SK-N-SH (cell line): ENCODE measurements at regions not wholly inside any gene's neighbourhood (a gene's known extent, or its start where the extent isn't known, plus 50 kb on each side); places are given as distances from the start of the nearest gene placed in this dataset.

Experiments used
- ELF1 ChIP-seq: IDR thresholded peaks from 2 replicates; pipeline ENCODE4 v1.4.0; 2012
- EP300 ChIP-seq, 2 experiments: IDR thresholded peaks; 2 replicates each; pipeline versions ENCODE4 v1.4.0 to v1.6.1; 2012; ENCODE audit warnings: borderline replicate concordance in 1 of 2, low read depth in 1 of 2, low read length in 1 of 2
- EZH2phosphoT487 ChIP-seq: fragments of 200-600 bp; sonication (generic); IDR thresholded peaks from 2 replicates; pipeline ENCODE4 v1.6.1; 2017; ENCODE audit warnings: low read depth, mixed run types, mild to moderate bottlenecking, antibody characterized with exemption, moderate library complexity, borderline replicate concordance
- GATA2 ChIP-seq: sonication (generic); formaldehyde crosslinking; IDR thresholded peaks from 2 replicates; pipeline ENCODE4 v1.5.0; 2020; ENCODE audit warnings: mild to moderate bottlenecking, missing genetic modification reagents
- POLR2AphosphoS5 ChIP-seq: IDR thresholded peaks from 2 replicates; pipeline ENCODE4 v1.6.1; 2012; ENCODE audit warnings: low read depth, low read length
- RAD21 ChIP-seq: IDR thresholded peaks from 2 replicates; pipeline ENCODE4 v1.6.1; 2012; ENCODE audit warnings: mild to moderate bottlenecking, low read length
- RFX5 ChIP-seq: IDR thresholded peaks from 2 replicates; pipeline ENCODE4 v1.6.1; 2012; ENCODE audit warnings: mild to moderate bottlenecking, improper control_type of control experiment, low read length
- TAF1 ChIP-seq: IDR thresholded peaks from 2 replicates; pipeline ENCODE4 v1.6.1; 2012; ENCODE audit warnings: low read depth, mild to moderate bottlenecking, low read length, moderate library complexity, borderline replicate concordance
- TF ChIP-seq, protein P1 (sequence below): fragments of 200-600 bp; sonication (generic); IDR thresholded peaks from 2 replicates; pipeline ENCODE4 v1.6.1; 2017; ENCODE audit warnings: antibody characterized with exemption, mild to moderate bottlenecking, moderate library complexity
- TF ChIP-seq, protein P2 (sequence below): fragments of 150-350 bp; IDR thresholded peaks from 2 replicates; pipeline ENCODE4 v1.6.1; 2017; ENCODE audit warnings: antibody characterized with exemption, low read length, low read depth, borderline replicate concordance
- TF ChIP-seq, protein P3 (sequence below): IDR thresholded peaks from 2 replicates; pipeline ENCODE4 v1.4.0; 2012; ENCODE audit warnings: low read depth, borderline replicate concordance
- TF ChIP-seq, protein P4 (sequence below): IDR thresholded peaks from 2 replicates; pipeline ENCODE4 v1.4.0; 2012; ENCODE audit warnings: low read depth, borderline replicate concordance

DNA sequence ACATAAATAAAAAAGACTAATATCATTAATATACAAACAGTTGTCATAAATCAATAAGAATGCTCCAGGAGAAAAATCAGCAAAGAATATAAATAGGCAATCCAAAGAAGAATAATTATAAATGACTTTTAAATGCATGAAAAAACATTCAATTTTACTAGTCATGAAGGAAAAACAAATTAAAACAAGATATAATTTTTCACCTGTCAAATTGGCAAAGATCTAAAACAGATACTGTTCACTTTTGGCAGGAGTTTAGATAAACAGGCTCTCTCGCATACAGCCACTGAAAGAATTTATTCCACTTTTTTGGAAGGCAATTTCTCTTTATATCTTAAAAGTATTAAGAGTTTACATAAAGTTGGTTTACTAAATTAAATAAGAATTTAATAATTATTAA, 176.8 kb upstream of the SETBP1 start:
- TF ChIP-seq, protein P1, sequence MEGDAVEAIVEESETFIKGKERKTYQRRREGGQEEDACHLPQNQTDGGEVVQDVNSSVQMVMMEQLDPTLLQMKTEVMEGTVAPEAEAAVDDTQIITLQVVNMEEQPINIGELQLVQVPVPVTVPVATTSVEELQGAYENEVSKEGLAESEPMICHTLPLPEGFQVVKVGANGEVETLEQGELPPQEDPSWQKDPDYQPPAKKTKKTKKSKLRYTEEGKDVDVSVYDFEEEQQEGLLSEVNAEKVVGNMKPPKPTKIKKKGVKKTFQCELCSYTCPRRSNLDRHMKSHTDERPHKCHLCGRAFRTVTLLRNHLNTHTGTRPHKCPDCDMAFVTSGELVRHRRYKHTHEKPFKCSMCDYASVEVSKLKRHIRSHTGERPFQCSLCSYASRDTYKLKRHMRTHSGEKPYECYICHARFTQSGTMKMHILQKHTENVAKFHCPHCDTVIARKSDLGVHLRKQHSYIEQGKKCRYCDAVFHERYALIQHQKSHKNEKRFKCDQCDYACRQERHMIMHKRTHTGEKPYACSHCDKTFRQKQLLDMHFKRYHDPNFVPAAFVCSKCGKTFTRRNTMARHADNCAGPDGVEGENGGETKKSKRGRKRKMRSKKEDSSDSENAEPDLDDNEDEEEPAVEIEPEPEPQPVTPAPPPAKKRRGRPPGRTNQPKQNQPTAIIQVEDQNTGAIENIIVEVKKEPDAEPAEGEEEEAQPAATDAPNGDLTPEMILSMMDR, result no peak
- no peak for TF ChIP-seq RFX5
- TF ChIP-seq EP300 (IDR thresholded peaks at IDR 0.05; ENCODE audit: borderline replicate concordance in 1 of 2, low read depth in 1 of 2, low read length in 1 of 2), result no peak
- TF ChIP-seq RAD21, result no peak
- no peak for TF ChIP-seq ELF1
- TF ChIP-seq, protein P2, sequence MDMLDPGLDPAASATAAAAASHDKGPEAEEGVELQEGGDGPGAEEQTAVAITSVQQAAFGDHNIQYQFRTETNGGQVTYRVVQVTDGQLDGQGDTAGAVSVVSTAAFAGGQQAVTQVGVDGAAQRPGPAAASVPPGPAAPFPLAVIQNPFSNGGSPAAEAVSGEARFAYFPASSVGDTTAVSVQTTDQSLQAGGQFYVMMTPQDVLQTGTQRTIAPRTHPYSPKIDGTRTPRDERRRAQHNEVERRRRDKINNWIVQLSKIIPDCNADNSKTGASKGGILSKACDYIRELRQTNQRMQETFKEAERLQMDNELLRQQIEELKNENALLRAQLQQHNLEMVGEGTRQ, result no peak
- TF ChIP-seq, protein P3, sequence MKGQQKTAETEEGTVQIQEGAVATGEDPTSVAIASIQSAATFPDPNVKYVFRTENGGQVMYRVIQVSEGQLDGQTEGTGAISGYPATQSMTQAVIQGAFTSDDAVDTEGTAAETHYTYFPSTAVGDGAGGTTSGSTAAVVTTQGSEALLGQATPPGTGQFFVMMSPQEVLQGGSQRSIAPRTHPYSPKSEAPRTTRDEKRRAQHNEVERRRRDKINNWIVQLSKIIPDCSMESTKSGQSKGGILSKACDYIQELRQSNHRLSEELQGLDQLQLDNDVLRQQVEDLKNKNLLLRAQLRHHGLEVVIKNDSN, result no peak
- TF ChIP-seq POLR2AphosphoS5, result no peak
- TF ChIP-seq EZH2phosphoT487, result no peak
- TF ChIP-seq, protein P4, sequence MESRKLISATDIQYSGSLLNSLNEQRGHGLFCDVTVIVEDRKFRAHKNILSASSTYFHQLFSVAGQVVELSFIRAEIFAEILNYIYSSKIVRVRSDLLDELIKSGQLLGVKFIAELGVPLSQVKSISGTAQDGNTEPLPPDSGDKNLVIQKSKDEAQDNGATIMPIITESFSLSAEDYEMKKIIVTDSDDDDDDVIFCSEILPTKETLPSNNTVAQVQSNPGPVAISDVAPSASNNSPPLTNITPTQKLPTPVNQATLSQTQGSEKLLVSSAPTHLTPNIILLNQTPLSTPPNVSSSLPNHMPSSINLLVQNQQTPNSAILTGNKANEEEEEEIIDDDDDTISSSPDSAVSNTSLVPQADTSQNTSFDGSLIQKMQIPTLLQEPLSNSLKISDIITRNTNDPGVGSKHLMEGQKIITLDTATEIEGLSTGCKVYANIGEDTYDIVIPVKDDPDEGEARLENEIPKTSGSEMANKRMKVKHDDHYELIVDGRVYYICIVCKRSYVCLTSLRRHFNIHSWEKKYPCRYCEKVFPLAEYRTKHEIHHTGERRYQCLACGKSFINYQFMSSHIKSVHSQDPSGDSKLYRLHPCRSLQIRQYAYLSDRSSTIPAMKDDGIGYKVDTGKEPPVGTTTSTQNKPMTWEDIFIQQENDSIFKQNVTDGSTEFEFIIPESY, result no peak
- no peak for TF ChIP-seq TAF1
- TF ChIP-seq GATA2 (CRISPR knock-in tag), result no peak
